Astrocyte of the hippocampus (primary cell): ENCODE measurements at regions not wholly inside any gene's neighbourhood (a gene's known extent, or its start where the extent isn't known, plus 50 kb on each side); places are given as distances from the start of the nearest gene placed in this dataset.

Source experiments
- DNase-seq: peaks from one replicate; pipeline ENCODE4 v3.0.0; 2011; ENCODE audit warnings: low read depth, low spot score

- DNase-seq, result no peak
Observed at GRCh38 chr1:164137273-164137925, 421.6 kb upstream of the PBX1 start.

- DNase-seq, result no peak
Observed at GRCh38 chr1:164141797-164142196, 417.2 kb upstream of the PBX1 start.

GRCh38 chr1:164154622-164155021 is 404.4 kb upstream of the PBX1 start:
- no peak for DNase-seq

DNA sequence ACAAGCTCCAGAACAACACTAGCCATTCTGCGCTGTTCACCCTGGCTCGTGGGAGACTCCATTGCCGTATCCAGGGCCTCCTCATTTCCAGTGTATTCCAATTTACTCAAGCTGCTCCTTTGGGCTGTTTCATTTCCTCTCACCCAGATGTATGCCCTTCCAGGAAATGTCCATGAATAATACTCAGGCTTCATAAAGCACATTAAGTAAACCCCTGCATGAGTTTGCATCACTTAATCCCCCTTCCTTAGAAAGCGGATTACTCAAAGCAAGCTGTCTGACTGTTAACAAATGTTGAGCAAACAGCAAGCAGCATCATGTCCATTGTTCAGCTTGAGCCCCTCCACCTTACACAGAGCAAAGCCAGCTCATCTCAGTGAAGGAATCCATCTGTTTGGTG is 403.6 kb upstream of the PBX1 start:
- no peak for DNase-seq

DNA sequence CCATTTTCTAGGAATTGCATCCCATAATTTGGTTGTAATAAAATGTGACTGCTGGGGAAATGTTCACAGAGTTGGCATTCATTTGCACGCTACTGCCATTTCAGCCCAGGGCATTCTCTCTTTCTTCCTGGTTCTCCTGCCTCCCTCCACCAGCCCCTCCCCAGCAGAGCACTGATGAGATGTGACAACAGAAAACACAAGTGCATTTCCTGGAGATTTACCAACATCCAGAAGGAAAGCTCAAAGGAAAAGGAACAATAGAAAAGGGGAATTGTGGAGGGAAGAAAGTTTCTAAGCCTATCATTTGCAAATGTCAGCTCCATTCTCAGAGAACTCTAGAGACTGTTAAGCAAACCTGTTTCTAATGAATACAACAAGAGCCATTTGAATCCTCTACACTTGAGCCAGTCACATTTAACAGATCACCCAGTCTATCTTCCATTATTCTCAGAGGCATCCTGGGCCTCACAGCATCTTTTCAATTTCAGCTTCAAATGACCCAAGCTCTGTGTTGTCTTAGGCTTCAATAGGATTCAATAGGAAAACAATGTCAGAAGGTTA is 395.6 kb upstream of the PBX1 start:
- DNase-seq, result no peak

- DNase-seq, result no peak
Observed at GRCh38 chr1:164165466-164165865, 393.5 kb upstream of the PBX1 start.

GRCh38 chr1:164166454-164166853 is 392.5 kb upstream of the PBX1 start:
- peak; percentile 36 for DNase-seq

DNA sequence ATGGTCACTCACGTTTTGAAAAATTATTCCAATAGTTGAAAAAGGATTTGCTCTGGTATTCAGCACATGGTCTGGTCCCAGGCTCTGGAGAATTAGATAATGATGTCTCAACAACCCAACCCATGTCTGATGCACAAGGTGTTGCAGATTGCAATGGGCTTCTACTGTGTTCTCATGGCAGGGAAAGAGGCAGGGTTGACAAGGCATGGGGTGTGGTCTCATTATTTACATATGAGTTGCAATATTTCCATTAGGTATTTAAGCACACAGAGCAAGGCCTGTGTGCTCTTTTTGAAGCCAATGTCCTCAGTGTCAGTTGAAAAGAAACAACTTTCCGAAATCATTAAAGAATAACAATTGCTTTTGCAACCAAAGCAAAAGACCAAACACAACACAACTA is 381.9 kb upstream of the PBX1 start:
- DNase-seq, result no peak

DNA sequence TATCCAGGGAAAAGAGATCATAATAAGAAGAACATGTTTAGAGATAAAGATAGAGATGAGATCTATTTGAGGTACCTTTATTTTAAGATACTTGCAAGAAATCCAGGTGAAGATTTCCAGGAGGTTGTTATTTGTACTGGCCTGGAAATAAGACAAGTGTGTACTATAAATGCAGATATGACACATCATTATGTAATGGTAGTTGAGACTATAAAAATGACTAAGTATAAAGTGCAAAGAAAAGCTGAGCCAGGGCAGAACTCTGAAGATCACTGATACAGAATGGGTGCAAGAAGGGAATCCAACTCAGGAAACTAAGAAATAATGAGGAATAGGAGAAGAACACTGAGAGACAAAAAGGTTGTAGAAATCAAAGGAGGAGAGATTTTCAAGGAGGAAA is 378.2 kb upstream of the PBX1 start:
- DNase-seq, result no peak

DNA sequence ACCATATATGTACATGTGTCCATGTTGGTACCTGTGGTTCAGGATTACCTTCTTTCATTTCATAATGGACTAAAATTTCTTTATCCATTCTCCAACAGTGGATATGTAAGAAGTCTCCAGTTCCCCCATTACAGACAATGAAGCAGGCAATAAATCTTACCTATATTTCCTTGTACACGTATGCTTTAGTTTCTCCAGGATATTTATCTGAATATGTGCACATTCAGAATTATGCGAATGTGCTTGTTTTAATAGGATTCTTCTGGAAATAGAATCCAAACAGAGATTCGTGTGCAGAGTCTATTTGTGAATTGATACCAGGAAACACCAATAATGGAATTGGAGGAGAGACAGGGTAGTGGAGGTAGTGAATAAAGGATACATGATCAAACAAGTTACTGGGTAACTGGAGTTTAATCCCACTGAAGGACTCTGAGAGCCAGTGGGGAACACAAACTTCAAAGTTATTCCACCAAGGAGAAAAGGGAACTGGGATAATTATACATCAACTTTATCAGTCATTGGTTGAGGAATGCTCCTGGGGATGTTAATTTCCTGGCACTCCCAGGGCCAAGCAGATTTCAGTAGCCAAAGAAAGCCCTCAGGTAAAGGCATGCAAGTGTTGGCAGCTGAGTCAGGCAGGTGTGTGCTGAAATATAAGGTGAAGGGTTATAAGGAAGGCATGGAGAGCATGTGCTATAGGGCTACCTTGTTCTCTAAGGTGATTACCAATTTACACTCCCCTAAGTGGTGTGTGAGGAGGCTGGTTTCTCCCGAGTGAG is 374.9 kb upstream of the PBX1 start:
- no peak for DNase-seq

DNA sequence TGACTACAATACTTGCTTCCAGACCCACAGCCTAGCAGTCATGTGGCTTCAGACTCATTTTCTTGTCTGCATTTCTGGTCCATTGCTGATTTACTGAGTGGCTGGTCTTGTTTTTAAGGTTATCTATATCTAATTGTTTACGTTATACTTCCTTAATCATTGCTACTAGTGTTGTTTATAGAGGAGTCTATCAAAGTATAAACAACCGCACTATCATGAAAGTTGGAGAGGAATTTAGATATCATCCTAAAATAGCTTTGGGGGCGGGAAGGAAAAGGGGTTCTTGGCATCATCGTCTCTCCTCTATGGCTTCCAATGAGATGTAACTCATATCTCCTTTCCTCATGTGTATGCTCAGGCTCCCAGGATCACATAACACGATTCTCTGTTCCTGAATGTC is 372.1 kb upstream of the PBX1 start:
- DNase-seq, result no peak

DNA sequence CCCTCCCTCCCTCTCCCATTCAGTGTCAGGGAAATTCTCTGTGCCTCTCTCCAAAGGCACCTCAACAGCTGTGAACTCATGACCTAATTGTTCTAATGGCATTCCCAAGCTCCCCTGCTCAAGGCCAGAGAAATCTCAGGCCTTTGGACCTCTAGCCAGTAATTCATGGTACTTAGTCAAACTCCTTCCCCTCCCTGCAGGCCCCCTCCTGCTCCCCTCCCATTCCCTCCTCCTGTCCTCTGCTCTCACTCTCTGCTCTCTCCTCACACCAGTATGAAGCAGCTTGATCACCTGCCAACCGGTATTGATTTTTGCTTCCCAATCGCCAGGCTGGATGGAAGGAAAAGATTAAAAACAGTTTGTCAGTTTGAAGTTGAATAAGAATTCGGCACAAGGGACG is 370.5 kb upstream of the PBX1 start:
- DNase-seq, result no peak

GRCh38 chr1:164191191-164191590 is 367.8 kb upstream of the PBX1 start:
- no peak for DNase-seq

GRCh38 chr1:164210211-164210739 is 348.7 kb upstream of the PBX1 start:
- DNase-seq, result no peak

DNA sequence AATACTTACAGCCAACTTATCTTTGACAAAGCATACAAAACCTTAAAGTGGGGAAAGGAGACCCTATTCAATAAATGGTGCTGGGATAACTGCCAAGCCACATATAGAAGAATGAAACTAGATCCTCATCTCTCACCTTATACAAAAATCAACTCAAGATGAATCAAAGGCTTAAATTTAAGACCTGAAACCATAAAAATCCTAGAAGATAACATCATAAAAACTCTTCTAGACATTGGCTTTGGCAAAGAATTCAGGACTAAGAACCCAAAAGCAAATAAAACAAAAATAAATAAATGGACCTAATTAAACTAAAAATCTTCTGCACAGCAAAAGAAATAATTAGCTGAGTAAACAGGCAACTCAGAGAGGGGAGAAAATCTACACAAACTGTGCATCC is 335.6 kb upstream of the PBX1 start:
- no peak for DNase-seq

GRCh38 chr1:164225011-164225410 is 334.0 kb upstream of the PBX1 start:
- no peak for DNase-seq

- DNase-seq, result no peak
Observed at GRCh38 chr1:164226977-164227376, 332.0 kb upstream of the PBX1 start.

DNA sequence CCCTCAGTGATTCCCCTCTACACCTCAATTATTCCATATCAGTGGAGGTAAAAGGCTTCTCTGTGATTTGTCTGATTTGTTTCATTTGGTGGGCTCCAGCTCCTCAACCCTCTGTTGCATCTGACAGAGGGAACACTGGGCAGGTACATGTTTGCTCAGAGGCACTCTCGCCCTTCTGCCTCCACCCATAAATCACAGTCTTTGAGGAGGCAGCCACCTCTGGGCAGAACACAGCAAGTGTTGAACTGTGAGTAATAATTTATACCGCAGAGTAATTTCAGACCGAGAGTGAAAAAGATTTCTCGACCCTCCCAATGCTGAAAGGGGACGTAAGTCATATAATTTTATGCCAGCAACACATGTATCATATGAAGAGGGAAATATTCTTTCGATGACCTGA is 330.1 kb upstream of the PBX1 start:
- DNase-seq, result no peak

- DNase-seq, result no peak
Observed at GRCh38 chr1:164233149-164233548, 325.8 kb upstream of the PBX1 start.

- peak; percentile 10 for DNase-seq
Observed at GRCh38 chr1:164240081-164240480, 318.9 kb upstream of the PBX1 start.

DNA sequence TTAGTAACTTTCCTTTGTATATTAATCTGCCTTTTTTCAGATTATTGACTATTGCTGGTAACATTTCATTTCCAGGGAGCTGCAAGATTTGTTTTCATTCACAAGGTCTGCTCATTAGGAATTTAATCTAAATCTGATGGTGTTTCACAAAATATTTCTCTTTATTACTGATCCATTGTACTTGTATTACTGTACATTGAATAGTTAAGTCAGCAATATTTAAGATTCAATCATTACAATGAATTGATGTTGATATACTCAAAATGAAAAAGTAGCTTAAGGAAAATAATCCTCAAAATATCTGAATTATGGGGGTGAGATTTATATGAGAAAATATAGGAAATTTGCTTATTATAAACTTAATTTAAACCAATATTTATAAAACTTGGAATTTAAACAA is 308.6 kb upstream of the PBX1 start:
- DNase-seq, result no peak

- DNase-seq, result no peak
Observed at GRCh38 chr1:164256456-164256855, 302.5 kb upstream of the PBX1 start.

- DNase-seq, result no peak
Observed at GRCh38 chr1:164261691-164262240, 297.2 kb upstream of the PBX1 start.
